GM23338 (cell line): ENCODE measurements at regions not wholly inside any gene's neighbourhood (a gene's known extent, or its start where the extent isn't known, plus 50 kb on each side); places are given as distances from the start of the nearest gene placed in this dataset.

Experiments
- CTCF ChIP-seq, 2 experiments: fragments of 200-600 bp in 1 of 2; sonication (generic) in 1 of 2; conservative IDR thresholded peaks; 2 replicates each; pipeline versions ENCODE4 v1.5.1 to v1.6.1; 2016 to 2017; ENCODE audit warnings: antibody characterized with exemption in 2 of 2, low read depth in 2 of 2, mild to moderate bottlenecking in 2 of 2, moderate library complexity in 1 of 2
- EZH2 ChIP-seq: fragments of 200-600 bp; sonication (generic); IDR thresholded peaks from one replicate; pipeline ENCODE4 v1.8.0; 2017; ENCODE audit warnings: antibody characterized with exemption, mild to moderate bottlenecking, low read depth; ENCODE audit not compliant: unreplicated experiment
- EZH2phosphoT487 ChIP-seq: fragments of 200-600 bp; sonication (generic); IDR thresholded peaks from one replicate; pipeline ENCODE4 v1.8.1; 2018; ENCODE audit warnings: antibody characterized with exemption; ENCODE audit not compliant: unreplicated experiment
- JUNB ChIP-seq: IDR thresholded peaks from one replicate; pipeline ENCODE4 v1.6.1; 2016; ENCODE audit warnings: antibody characterized with exemption; ENCODE audit not compliant: unreplicated experiment
- POLR2AphosphoS5 ChIP-seq: IDR thresholded peaks from 2 replicates; pipeline ENCODE4 v1.6.1; 2016; ENCODE audit warnings: antibody characterized with exemption, low read depth
- REST ChIP-seq: IDR thresholded peaks from one replicate; pipeline ENCODE4 v1.6.1; 2018; ENCODE audit warnings: antibody characterized with exemption; ENCODE audit not compliant: unreplicated experiment

GRCh38 chr4:83205760-83206159, 78.8 kb downstream of the COQ2 start:
- no peak for TF ChIP-seq CTCF (conservative IDR thresholded peaks at IDR 0.05; ENCODE audit: low read depth in 2 of 2)
- no peak for TF ChIP-seq POLR2AphosphoS5
- no peak for TF ChIP-seq EZH2
- no peak for TF ChIP-seq EZH2phosphoT487
- no peak for TF ChIP-seq REST
- TF ChIP-seq JUNB, result no peak
